ENCODE measurements at regions not wholly inside any gene's neighbourhood (a gene's known extent, or its start where the extent isn't known, plus 50 kb on each side); places are given as distances from the start of the nearest gene placed in this dataset.

- TF ChIP-seq POLR2A (IDR thresholded peaks at IDR 0.05), result no peak
- TF ChIP-seq CTCF (IDR thresholded peaks at IDR 0.05), result no peak
Measured at GRCh38 chr13:111663953-111664421, 343.5 kb downstream of the TEX29 start.
